Upper lobe of left lung (tissue), 4 donors: ENCODE measurements at regions not wholly inside any gene's neighbourhood (a gene's known extent, or its start where the extent isn't known, plus 50 kb on each side); places are given as distances from the start of the nearest gene placed in this dataset.
A peak's percentile ranks its signal among the peaks of the same experiment; 100 is the strongest.

Source experiments
- EP300 ChIP-seq, 4 donors: sonication (generic); formaldehyde crosslinking; IDR thresholded peaks; one replicate each; pipeline ENCODE4 v1.5.1; 2017; ENCODE audit warnings: antibody characterized with exemption in 4 of 4, control low read depth in 2 of 4
- POLR2A ChIP-seq, 4 donors: fragments of 450-650 bp; IDR thresholded peaks; one replicate each; pipeline ENCODE4 v1.5.1; 2016 to 2017; ENCODE audit warnings: antibody characterized with exemption in 4 of 4, mild to moderate bottlenecking in 2 of 4
- POLR2AphosphoS5 ChIP-seq, 2 donors: sonication (generic); formaldehyde crosslinking; IDR thresholded peaks; one replicate each; pipeline ENCODE4 v1.5.1; 2017; ENCODE audit warnings: antibody characterized with exemption in 2 of 2
- TF ChIP-seq, protein P1 (sequence below), 6 experiments: fragments of 450-650 bp in 4 of 6; fragments of 200-600 bp in 2 of 6; sonication (generic) in 2 of 6; IDR thresholded peaks; one replicate each; pipeline ENCODE4 v1.5.1; 2016 to 2019; ENCODE audit warnings: antibody characterized with exemption in 6 of 6

DNA sequence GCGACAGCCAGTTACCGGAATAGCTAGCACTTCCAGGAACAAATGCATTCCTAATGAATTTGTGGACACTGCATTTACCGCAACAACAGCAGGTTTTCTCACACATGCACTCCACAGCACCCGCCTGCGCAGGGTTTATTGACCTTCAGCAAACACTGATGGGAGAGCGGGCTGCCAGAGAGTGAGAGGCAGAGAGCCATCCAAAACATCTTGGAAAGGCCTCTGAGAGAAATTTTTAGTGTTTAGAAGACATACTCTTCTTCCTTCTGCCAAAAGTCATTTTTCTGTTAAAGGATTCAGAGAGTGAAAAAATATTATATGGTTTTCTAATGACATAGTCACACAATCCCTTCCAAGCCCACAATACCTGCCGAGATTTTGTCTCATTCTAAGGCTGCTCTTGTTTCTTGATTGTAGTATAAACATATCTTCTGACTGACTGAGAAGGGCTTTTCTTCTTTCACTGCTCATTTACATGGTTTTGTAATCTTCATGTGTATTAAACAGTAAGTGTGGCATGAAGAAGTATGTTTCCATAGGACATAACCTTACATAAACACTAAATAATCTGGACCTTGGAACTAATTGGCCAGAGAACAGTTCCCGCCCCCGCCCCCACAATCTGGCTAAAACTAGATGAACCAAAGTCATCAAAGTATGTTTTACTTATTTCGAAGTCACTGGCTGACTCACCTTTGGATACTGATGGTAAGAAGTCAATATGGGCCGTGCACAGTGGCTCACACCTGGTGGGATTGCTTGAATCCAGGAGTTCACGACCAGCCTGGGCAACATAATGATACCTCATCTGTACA is 432.5 kb upstream of the MEF2C start:
- TF ChIP-seq, protein P1, sequence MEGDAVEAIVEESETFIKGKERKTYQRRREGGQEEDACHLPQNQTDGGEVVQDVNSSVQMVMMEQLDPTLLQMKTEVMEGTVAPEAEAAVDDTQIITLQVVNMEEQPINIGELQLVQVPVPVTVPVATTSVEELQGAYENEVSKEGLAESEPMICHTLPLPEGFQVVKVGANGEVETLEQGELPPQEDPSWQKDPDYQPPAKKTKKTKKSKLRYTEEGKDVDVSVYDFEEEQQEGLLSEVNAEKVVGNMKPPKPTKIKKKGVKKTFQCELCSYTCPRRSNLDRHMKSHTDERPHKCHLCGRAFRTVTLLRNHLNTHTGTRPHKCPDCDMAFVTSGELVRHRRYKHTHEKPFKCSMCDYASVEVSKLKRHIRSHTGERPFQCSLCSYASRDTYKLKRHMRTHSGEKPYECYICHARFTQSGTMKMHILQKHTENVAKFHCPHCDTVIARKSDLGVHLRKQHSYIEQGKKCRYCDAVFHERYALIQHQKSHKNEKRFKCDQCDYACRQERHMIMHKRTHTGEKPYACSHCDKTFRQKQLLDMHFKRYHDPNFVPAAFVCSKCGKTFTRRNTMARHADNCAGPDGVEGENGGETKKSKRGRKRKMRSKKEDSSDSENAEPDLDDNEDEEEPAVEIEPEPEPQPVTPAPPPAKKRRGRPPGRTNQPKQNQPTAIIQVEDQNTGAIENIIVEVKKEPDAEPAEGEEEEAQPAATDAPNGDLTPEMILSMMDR (IDR thresholded peaks at IDR 0.05), result no peak
- TF ChIP-seq POLR2AphosphoS5 (IDR thresholded peaks at IDR 0.05), result peak in 1 of 2 donors; percentile 51
- no peak for TF ChIP-seq POLR2A (IDR thresholded peaks at IDR 0.05)
- peak in 3 of 4 donors; percentile 35 to 74 (median 63) for TF ChIP-seq EP300 (IDR thresholded peaks at IDR 0.05)
